T-helper 17 cell (primary cell): ENCODE measurements at regions not wholly inside any gene's neighbourhood (a gene's known extent, or its start where the extent isn't known, plus 50 kb on each side); places are given as distances from the start of the nearest gene placed in this dataset.

Experiments
- ATAC-seq: fragments of 150-1000 bp; cut with Tn5 transposase; 2 replicates; pipeline ENCODE4 v1.10.0; 2021; ENCODE audit warnings: mild to moderate bottlenecking, moderate library complexity
- DNase-seq, 3 donors: peaks; one replicate each; pipeline versions ENCODE4 v3.0.0 to v3.0.0-alpha.2; 2020 to 2021
- H3K9me3 ChIP-seq: one replicate; pipeline ENCODE4 v1.7.0; 2013; ENCODE audit warnings: low read length, mild to moderate bottlenecking; ENCODE audit not compliant: control insufficient read depth, poor library complexity, severe bottlenecking
- H3K27ac Mint-ChIP-seq: one replicate; pipeline ENCODE4 v1.8.0; 2022; ENCODE audit warnings: mild to moderate bottlenecking, moderate library complexity, mixed read lengths
- H3K27me3 Mint-ChIP-seq: one replicate; pipeline ENCODE4 v1.8.0; 2022; ENCODE audit warnings: mixed read lengths
- H3K36me3 Mint-ChIP-seq: one replicate; pipeline ENCODE4 v1.8.0; 2022; ENCODE audit warnings: low read depth, mixed read lengths
- H3K4me1 Mint-ChIP-seq: one replicate; pipeline ENCODE4 v1.8.0; 2022; ENCODE audit warnings: mild to moderate bottlenecking, mixed read lengths
- H3K4me3 Mint-ChIP-seq: one replicate; pipeline ENCODE4 v1.8.0; 2022; ENCODE audit warnings: mild to moderate bottlenecking, moderate library complexity, mixed read lengths

- DNase-seq (no peak), ATAC-seq (no peak)
- Mint-ChIP-seq H3K36me3 (no peaks in the 10 kb centered on the region), H3K27me3 (no peaks in the 10 kb centered on the region), H3K27ac (no peak overlapping the region), H3K4me1 (no peaks in the 10 kb centered on the region), H3K4me3 (no peak overlapping the region)
- no peaks in the 10 kb centered on the region for H3K9me3 ChIP-seq
These were observed 316.9 kb upstream of the GRM3 start for GRCh38 chr7:86326847-86327246.

GRCh38 chr7:86320889-86321288 is 322.8 kb upstream of the GRM3 start:
- Mint-ChIP-seq H3K27me3 (no peaks in the 10 kb centered on the region), H3K4me3 (no peak overlapping the region), H3K36me3 (no peaks in the 10 kb centered on the region), H3K27ac (no peak overlapping the region), H3K4me1 (no peaks in the 10 kb centered on the region)
- no peak for DNase-seq
- H3K9me3 ChIP-seq = no peaks in the 10 kb centered on the region
- ATAC-seq = no peak

GRCh38 chr7:86320341-86320740 is 323.4 kb upstream of the GRM3 start:
- no peaks in the 10 kb centered on the region for H3K27me3 Mint-ChIP-seq
- no peaks in the 10 kb centered on the region for H3K4me1 Mint-ChIP-seq
- DNase-seq (no peak), ATAC-seq (no peak)
- no peaks in the 10 kb centered on the region for H3K36me3 Mint-ChIP-seq
- H3K4me3 Mint-ChIP-seq = no peak overlapping the region
- no peaks in the 10 kb centered on the region for H3K9me3 ChIP-seq
- H3K27ac Mint-ChIP-seq = no peak overlapping the region

GRCh38 chr7:86313842-86314241 is 329.9 kb upstream of the GRM3 start:
- H3K4me3 Mint-ChIP-seq = no peak overlapping the region
- H3K27ac Mint-ChIP-seq = no peak overlapping the region
- H3K27me3 Mint-ChIP-seq = no peaks in the 10 kb centered on the region
- DNase-seq (no peak), ATAC-seq (no peak)
- H3K4me1 Mint-ChIP-seq = no peaks in the 10 kb centered on the region
- no peaks in the 10 kb centered on the region for H3K9me3 ChIP-seq
- H3K36me3 Mint-ChIP-seq = no peaks in the 10 kb centered on the region

GRCh38 chr7:86301301-86301700 is 342.4 kb upstream of the GRM3 start:
- H3K27ac Mint-ChIP-seq = no peak overlapping the region
- H3K27me3 Mint-ChIP-seq = no peaks in the 10 kb centered on the region
- DNase-seq (no peak), ATAC-seq (no peak)
- H3K4me1 Mint-ChIP-seq = no peaks in the 10 kb centered on the region
- H3K4me3 Mint-ChIP-seq = no peak overlapping the region
- H3K9me3 ChIP-seq = no peaks in the 10 kb centered on the region
- H3K36me3 Mint-ChIP-seq = no peaks in the 10 kb centered on the region

GRCh38 chr7:86295526-86295925 is 348.2 kb upstream of the GRM3 start:
- no peaks in the 10 kb centered on the region for H3K9me3 ChIP-seq
- Mint-ChIP-seq H3K27me3 (no peaks in the 10 kb centered on the region), H3K4me3 (no peak overlapping the region), H3K4me1 (no peaks in the 10 kb centered on the region), H3K36me3 (no peaks in the 10 kb centered on the region), H3K27ac (no peak overlapping the region)
- ATAC-seq (no peak), DNase-seq (no peak)

- ATAC-seq = no peak
- H3K9me3 ChIP-seq = no peaks in the 10 kb centered on the region
- peak in 1 of 3 donors; percentile 6 for DNase-seq
- Mint-ChIP-seq H3K4me1 (no peaks in the 10 kb centered on the region), H3K27ac (no peak overlapping the region), H3K4me3 (no peak overlapping the region), H3K27me3 (no peaks in the 10 kb centered on the region), H3K36me3 (no peaks in the 10 kb centered on the region)
These were observed 361.6 kb upstream of the GRM3 start for GRCh38 chr7:86282014-86282682.

GRCh38 chr7:86280150-86280549 is 363.6 kb upstream of the GRM3 start:
- H3K4me1 Mint-ChIP-seq = no peaks in the 10 kb centered on the region
- no peaks in the 10 kb centered on the region for H3K9me3 ChIP-seq
- H3K27ac Mint-ChIP-seq = no peak overlapping the region
- no peaks in the 10 kb centered on the region for H3K27me3 Mint-ChIP-seq
- H3K4me3 Mint-ChIP-seq = no peak overlapping the region
- DNase-seq (no peak), ATAC-seq (no peak)
- H3K36me3 Mint-ChIP-seq = no peaks in the 10 kb centered on the region

GRCh38 chr7:86262781-86263180 is 380.9 kb upstream of the GRM3 start:
- H3K27me3 Mint-ChIP-seq = no peaks in the 10 kb centered on the region
- DNase-seq = no peak
- H3K4me1 Mint-ChIP-seq = no peaks in the 10 kb centered on the region

GRCh38 chr7:86257894-86258293 is 385.8 kb upstream of the GRM3 start:
- no peak overlapping the region for H3K27ac Mint-ChIP-seq
- H3K36me3 Mint-ChIP-seq = no peaks in the 10 kb centered on the region
- no peaks in the 10 kb centered on the region for H3K27me3 Mint-ChIP-seq
- ATAC-seq (no peak), DNase-seq (no peak)
- H3K9me3 ChIP-seq = no peaks in the 10 kb centered on the region
- no peak overlapping the region for H3K4me3 Mint-ChIP-seq
- no peaks in the 10 kb centered on the region for H3K4me1 Mint-ChIP-seq

More at GRCh38 chr7:86262781-86263180, 380.9 kb upstream of the GRM3 start:
- Mint-ChIP-seq H3K4me3 (no peak overlapping the region), H3K36me3 (no peaks in the 10 kb centered on the region), H3K27ac (no peak overlapping the region)
- no peak for ATAC-seq
- no peaks in the 10 kb centered on the region for H3K9me3 ChIP-seq

- no peaks in the 10 kb centered on the region for H3K4me1 Mint-ChIP-seq
- no peaks in the 10 kb centered on the region for H3K27me3 Mint-ChIP-seq
- no peak overlapping the region for H3K27ac Mint-ChIP-seq
- DNase-seq = peak in 1 of 3 donors; percentile 4
- ATAC-seq = no peak
- no peaks in the 10 kb centered on the region for H3K9me3 ChIP-seq
- H3K4me3 Mint-ChIP-seq = no peak overlapping the region
- no peaks in the 10 kb centered on the region for H3K36me3 Mint-ChIP-seq
These were observed 391.3 kb upstream of the GRM3 start for GRCh38 chr7:86252406-86252805.

- ATAC-seq (no peak), DNase-seq (no peak)
- H3K27ac Mint-ChIP-seq = no peak overlapping the region
These were observed 394.7 kb upstream of the GRM3 start for GRCh38 chr7:86248977-86249376.

GRCh38 chr7:86243171-86243570 is 400.5 kb upstream of the GRM3 start:
- H3K4me3 Mint-ChIP-seq = no peak overlapping the region
- H3K36me3 Mint-ChIP-seq = no peaks in the 10 kb centered on the region
- no peak for DNase-seq
- no peaks in the 10 kb centered on the region for H3K4me1 Mint-ChIP-seq
- no peak for ATAC-seq
- no peaks in the 10 kb centered on the region for H3K9me3 ChIP-seq
- no peak overlapping the region for H3K27ac Mint-ChIP-seq
- H3K27me3 Mint-ChIP-seq = no peaks in the 10 kb centered on the region

More at GRCh38 chr7:86248977-86249376, 394.7 kb upstream of the GRM3 start:
- H3K9me3 ChIP-seq = no peaks in the 10 kb centered on the region
- no peaks in the 10 kb centered on the region for H3K27me3 Mint-ChIP-seq
- H3K4me1 Mint-ChIP-seq = no peaks in the 10 kb centered on the region
- no peaks in the 10 kb centered on the region for H3K36me3 Mint-ChIP-seq
- H3K4me3 Mint-ChIP-seq = no peak overlapping the region

- Mint-ChIP-seq H3K4me1 (no peaks in the 10 kb centered on the region), H3K27me3 (no peaks in the 10 kb centered on the region), H3K4me3 (no peak overlapping the region), H3K27ac (no peak overlapping the region), H3K36me3 (no peaks in the 10 kb centered on the region)
- no peaks in the 10 kb centered on the region for H3K9me3 ChIP-seq
- ATAC-seq (no peak), DNase-seq (no peak)
These were observed 417.5 kb upstream of the GRM3 start for GRCh38 chr7:86226191-86226590.
